CD4-positive, alpha-beta T cell (primary cell): ENCODE measurements at regions not wholly inside any gene's neighbourhood (a gene's known extent, or its start where the extent isn't known, plus 50 kb on each side); places are given as distances from the start of the nearest gene placed in this dataset.

ENCODE experiments used
- ATAC-seq: fragments of 200-7000 bp; cut with Tn5 transposase; one replicate; pipeline ENCODE4 v1.10.0; 2022; ENCODE audit warnings: mild to moderate bottlenecking; ENCODE audit not compliant: poor library complexity
- CTCF ChIA-PET: fragments of 350-600 bp; sonication (Branson Sonifier 250); formaldehyde crosslinking; loops from one replicate; lab custom pipeline; 2021; ENCODE audit warnings: antibody characterized with exemption, inconsistent platforms; lab: Charles Lee
- POLR2A ChIA-PET: fragments of 350-600 bp; sonication (Branson Sonifier 250); formaldehyde crosslinking; loops from one replicate; lab custom pipeline; 2021; ENCODE audit warnings: antibody characterized with exemption, inconsistent platforms; lab: Charles Lee
- DNase-seq, 14 experiments: peaks; one replicate each; pipeline ENCODE4 v3.0.0-alpha.2; 2013 to 2020; ENCODE audit warnings: mixed read lengths in 2 of 14
- H3K27ac ChIP-seq, 2 donors: one replicate each; pipeline versions ENCODE4 v1.5.1 to v1.7.0; 2013; ENCODE audit warnings: low read length in 2 of 2, low read depth in 1 of 2, mild to moderate bottlenecking in 1 of 2
- H3K27me3 ChIP-seq, 2 experiments: 1 replicate in 1 of 2; 2 replicates in 1 of 2; pipeline versions ENCODE4 v1.6.1 to v1.7.0; 2013; ENCODE audit warnings: low read length in 2 of 2, control low read depth in 1 of 2, mild to moderate bottlenecking in 1 of 2, moderate library complexity in 1 of 2; ENCODE audit not compliant: insufficient read depth in 2 of 2, control insufficient read depth in 1 of 2
- H3K36me3 ChIP-seq: one replicate; pipeline ENCODE4 v1.6.1; 2013; ENCODE audit warnings: low read length, control low read depth; ENCODE audit not compliant: insufficient read depth
- H3K4me1 ChIP-seq: one replicate; pipeline ENCODE4 v1.6.1; 2013; ENCODE audit warnings: low read length, control low read depth; ENCODE audit not compliant: insufficient read depth
- H3K4me3 ChIP-seq: one replicate; pipeline ENCODE4 v1.5.1; 2013; ENCODE audit warnings: mild to moderate bottlenecking, low read length, moderate library complexity
- H3K9me3 ChIP-seq, 2 experiments: 1 replicate in 1 of 2; 2 replicates in 1 of 2; pipeline versions ENCODE4 v1.6.1 to v1.7.0; 2013; ENCODE audit warnings: low read length in 2 of 2, mild to moderate bottlenecking in 2 of 2, control low read depth in 1 of 2, moderate library complexity in 1 of 2; ENCODE audit not compliant: control insufficient read depth in 1 of 2, insufficient read depth in 1 of 2
- H3K27ac Mint-ChIP-seq: one replicate; pipeline ENCODE4 v1.8.0; 2020; ENCODE audit warnings: mixed read lengths
- H3K27me3 Mint-ChIP-seq: one replicate; pipeline ENCODE4 v1.8.0; 2021; ENCODE audit warnings: mixed read lengths
- H3K36me3 Mint-ChIP-seq: one replicate; pipeline ENCODE4 v1.8.0; 2021; ENCODE audit warnings: low read depth, mixed read lengths
- H3K4me1 Mint-ChIP-seq: one replicate; pipeline ENCODE4 v1.8.0; 2021; ENCODE audit warnings: low read depth, mixed read lengths
- H3K4me3 Mint-ChIP-seq: one replicate; pipeline ENCODE4 v1.8.0; 2020; ENCODE audit warnings: mild to moderate bottlenecking, mixed read lengths
- H3K9me3 Mint-ChIP-seq: one replicate; pipeline ENCODE4 v1.8.0; 2020; ENCODE audit warnings: mixed read lengths
- intact Hi-C, 2 experiments: fragments of 100-400 bp; cut with DNase I in 1 of 2; cut with micrococcal nuclease in 1 of 2; formaldehyde crosslinking; loops; one replicate each; pipeline versions ENCODE4 v1.15.1 to v1.9.0; 2023 to 2025; cut with DNase I, micrococcal nuclease
- TF ChIP-seq, protein P1 (sequence below): fragments of 200-600 bp; IDR thresholded peaks from one replicate; pipeline ENCODE4 v1.8.0; 2022; ENCODE audit warnings: antibody characterized with exemption, mild to moderate bottlenecking

- H3K9me3 ChIP-seq, result no peaks in the 10 kb centered on the region
- CTCF ChIA-PET, result no interaction called here
- POLR2A ChIA-PET, result no interaction called here
- Mint-ChIP-seq H3K9me3 (peaks cover 2% of the 10 kb centered on the region), H3K36me3 (no peaks in the 10 kb centered on the region), H3K4me1 (no peaks in the 10 kb centered on the region), H3K27ac (no peak overlapping the region), H3K4me3 (no peak overlapping the region), H3K27me3 (no peaks in the 10 kb centered on the region)
- no peaks in the 10 kb centered on the region for H3K36me3 ChIP-seq
- H3K27me3 ChIP-seq, result no peaks in the 10 kb centered on the region
- TF ChIP-seq, protein P1, sequence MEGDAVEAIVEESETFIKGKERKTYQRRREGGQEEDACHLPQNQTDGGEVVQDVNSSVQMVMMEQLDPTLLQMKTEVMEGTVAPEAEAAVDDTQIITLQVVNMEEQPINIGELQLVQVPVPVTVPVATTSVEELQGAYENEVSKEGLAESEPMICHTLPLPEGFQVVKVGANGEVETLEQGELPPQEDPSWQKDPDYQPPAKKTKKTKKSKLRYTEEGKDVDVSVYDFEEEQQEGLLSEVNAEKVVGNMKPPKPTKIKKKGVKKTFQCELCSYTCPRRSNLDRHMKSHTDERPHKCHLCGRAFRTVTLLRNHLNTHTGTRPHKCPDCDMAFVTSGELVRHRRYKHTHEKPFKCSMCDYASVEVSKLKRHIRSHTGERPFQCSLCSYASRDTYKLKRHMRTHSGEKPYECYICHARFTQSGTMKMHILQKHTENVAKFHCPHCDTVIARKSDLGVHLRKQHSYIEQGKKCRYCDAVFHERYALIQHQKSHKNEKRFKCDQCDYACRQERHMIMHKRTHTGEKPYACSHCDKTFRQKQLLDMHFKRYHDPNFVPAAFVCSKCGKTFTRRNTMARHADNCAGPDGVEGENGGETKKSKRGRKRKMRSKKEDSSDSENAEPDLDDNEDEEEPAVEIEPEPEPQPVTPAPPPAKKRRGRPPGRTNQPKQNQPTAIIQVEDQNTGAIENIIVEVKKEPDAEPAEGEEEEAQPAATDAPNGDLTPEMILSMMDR, result no peak
- no peak overlapping the region for H3K4me3 ChIP-seq
- DNase-seq (no peak), ATAC-seq (no peak)
- intact Hi-C loops, result no loop called here
- no peaks in the 10 kb centered on the region for H3K4me1 ChIP-seq
- no peak overlapping the region for H3K27ac ChIP-seq
These were observed 207.3 kb downstream of the HS3ST3B1 start for GRCh38 chr17:14508156-14508555.

DNA sequence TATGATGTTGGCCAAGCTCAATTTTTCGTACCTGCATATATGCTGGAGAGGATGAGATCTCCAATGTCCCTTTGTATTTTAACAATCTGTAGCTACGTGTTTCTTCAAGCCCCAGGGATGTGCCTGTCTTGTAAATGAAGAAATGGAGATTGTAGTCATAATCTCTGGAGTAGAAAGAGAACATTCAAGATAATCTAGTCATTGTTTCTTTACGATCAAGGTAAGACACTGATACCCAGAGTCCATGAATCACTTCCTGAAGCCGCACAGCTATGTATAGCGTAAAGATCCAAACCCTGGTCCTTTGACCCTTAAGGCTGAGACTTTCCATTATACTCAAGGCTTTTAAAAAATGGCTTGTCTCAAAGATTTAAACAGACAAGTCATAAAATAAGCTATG, 205.5 kb downstream of the HS3ST3B1 start:
- H3K27me3 Mint-ChIP-seq, result no peaks in the 10 kb centered on the region

DNA sequence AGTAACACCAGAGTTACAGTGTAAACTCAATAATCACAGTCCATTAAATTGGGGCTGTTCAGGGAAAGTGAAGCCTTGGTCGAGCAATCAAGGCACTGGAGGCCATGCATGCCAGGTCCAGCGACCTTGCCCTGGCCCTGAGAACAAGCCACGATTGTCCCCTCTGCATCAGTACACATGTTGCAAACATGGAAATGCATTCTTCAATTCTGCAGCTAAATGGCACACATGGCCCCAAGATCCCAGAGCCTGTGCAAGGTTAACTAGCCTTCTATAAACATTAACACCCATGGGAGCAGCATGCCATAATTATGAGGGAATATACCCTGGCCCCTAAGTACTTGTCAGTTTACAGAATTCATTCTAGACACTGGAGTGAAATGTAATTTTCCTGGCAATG, 204.7 kb downstream of the HS3ST3B1 start:
- H3K9me3 Mint-ChIP-seq, result peaks cover 2% of the 10 kb centered on the region
- POLR2A ChIA-PET, result no interaction called here
- no peak overlapping the region for H3K27ac ChIP-seq
- H3K4me3 Mint-ChIP-seq, result no peak overlapping the region
- no peaks in the 10 kb centered on the region for H3K36me3 ChIP-seq
- H3K27me3 Mint-ChIP-seq, result no peaks in the 10 kb centered on the region
- ATAC-seq, result no peak
- H3K4me1 Mint-ChIP-seq, result no peaks in the 10 kb centered on the region
- H3K4me1 ChIP-seq, result no peaks in the 10 kb centered on the region
- no peak for DNase-seq
- CTCF ChIA-PET, result no interaction called here
- H3K9me3 ChIP-seq, result no peaks in the 10 kb centered on the region
- TF ChIP-seq, protein P1, result no peak
- H3K27me3 ChIP-seq, result no peaks in the 10 kb centered on the region
- no peak overlapping the region for H3K4me3 ChIP-seq
- no peaks in the 10 kb centered on the region for H3K36me3 Mint-ChIP-seq
- intact Hi-C loops, result no loop called here
- H3K27ac Mint-ChIP-seq, result no peak overlapping the region

More for the DNA sequence above, 205.5 kb downstream of the HS3ST3B1 start:
- Histone ChIP-seq H3K4me3 (no peak overlapping the region), H3K4me1 (no peaks in the 10 kb centered on the region), H3K9me3 (no peaks in the 10 kb centered on the region), H3K27me3 (no peaks in the 10 kb centered on the region), H3K27ac (no peak overlapping the region), H3K36me3 (no peaks in the 10 kb centered on the region)
- Mint-ChIP-seq H3K4me1 (no peaks in the 10 kb centered on the region), H3K36me3 (no peaks in the 10 kb centered on the region), H3K9me3 (peaks cover 2% of the 10 kb centered on the region), H3K4me3 (no peak overlapping the region), H3K27ac (no peak overlapping the region)
- ChIA-PET CTCF (no interaction called here), POLR2A (no interaction called here)
- TF ChIP-seq, protein P1, result no peak
- DNase-seq (no peak), ATAC-seq (no peak)
- intact Hi-C loops, result no loop called here
